DMS79 treated with DMSO at 0.1 percent for 48 hours (cell line): ENCODE measurements at regions not wholly inside any gene's neighbourhood (a gene's known extent, or its start where the extent isn't known, plus 50 kb on each side); places are given as distances from the start of the nearest gene placed in this dataset.

Experiments
- DNase-seq: peaks from one replicate; lab custom pipeline; 2025; lab: John Stamatoyannopoulos, UW

- no peak for DNase-seq
These were observed 92.1 kb upstream of the IER5L start for GRCh38 chr9:129270205-129270604.

- DNase-seq, result no peak
These were observed 89.1 kb upstream of the IER5L start for GRCh38 chr9:129267141-129267540.

- no peak for DNase-seq
These were observed 88.5 kb upstream of the IER5L start for GRCh38 chr9:129266536-129266935.

- no peak for DNase-seq
These were observed 86.3 kb upstream of the IER5L start for GRCh38 chr9:129264388-129264787.

GRCh38 chr9:129263836-129264235 lies 85.8 kb upstream of the IER5L start:
- no peak for DNase-seq

GRCh38 chr9:129262261-129262660 lies 84.2 kb upstream of the IER5L start:
- no peak for DNase-seq

- DNase-seq, result no peak
These were observed 81.3 kb upstream of the IER5L start for GRCh38 chr9:129259375-129259774.

GRCh38 chr9:129258823-129259301 lies 80.8 kb upstream of the IER5L start:
- peak; percentile 26 for DNase-seq

- DNase-seq, result peak; percentile 58
These were observed 80.2 kb upstream of the IER5L start for GRCh38 chr9:129258124-129258822.

- no peak for DNase-seq
These were observed 79.1 kb upstream of the IER5L start for GRCh38 chr9:129256959-129257713.

- no peak for DNase-seq
These were observed 76.7 kb upstream of the IER5L start for GRCh38 chr9:129254566-129255287.

GRCh38 chr9:129253803-129254381 lies 75.8 kb upstream of the IER5L start:
- no peak for DNase-seq

- no peak for DNase-seq
These were observed 75.1 kb upstream of the IER5L start for GRCh38 chr9:129252937-129253802.

GRCh38 chr9:129250786-129251185 lies 72.7 kb upstream of the IER5L start:
- DNase-seq, result no peak

GRCh38 chr9:129247285-129248153 lies 69.5 kb upstream of the IER5L start:
- DNase-seq, result no peak

GRCh38 chr9:129245276-129245675 lies 67.2 kb upstream of the IER5L start:
- DNase-seq, result no peak

- DNase-seq, result no peak
These were observed 65.0 kb upstream of the IER5L start for GRCh38 chr9:129242971-129243561.

GRCh38 chr9:129242191-129242941 lies 64.3 kb upstream of the IER5L start:
- DNase-seq, result no peak

GRCh38 chr9:129241725-129242124 lies 63.7 kb upstream of the IER5L start:
- no peak for DNase-seq
